ENCODE measurements at regions not wholly inside any gene's neighbourhood (a gene's known extent, or its start where the extent isn't known, plus 50 kb on each side); places are given as distances from the start of the nearest gene placed in this dataset.

DNA sequence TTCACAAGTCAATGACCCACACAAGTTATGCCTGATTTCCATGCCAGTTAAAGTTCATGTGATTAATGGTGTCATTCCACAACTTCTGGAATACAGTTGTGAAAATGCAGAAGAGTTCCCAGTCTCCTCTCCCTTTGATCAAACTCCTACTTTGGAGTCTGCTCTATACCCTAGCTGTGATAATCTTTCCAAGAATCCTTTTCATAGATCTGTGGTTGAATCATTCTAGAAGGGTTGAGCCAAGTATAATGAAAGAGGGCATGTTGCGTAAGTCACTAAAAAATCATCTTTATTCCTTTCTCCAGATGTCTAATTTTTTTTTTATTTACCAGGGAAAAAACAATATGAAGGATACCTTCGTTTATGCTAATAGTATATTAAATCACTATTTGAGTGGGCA, 89.7 kb upstream of the CARD18 start:
- no peak for DNase-seq

DNA sequence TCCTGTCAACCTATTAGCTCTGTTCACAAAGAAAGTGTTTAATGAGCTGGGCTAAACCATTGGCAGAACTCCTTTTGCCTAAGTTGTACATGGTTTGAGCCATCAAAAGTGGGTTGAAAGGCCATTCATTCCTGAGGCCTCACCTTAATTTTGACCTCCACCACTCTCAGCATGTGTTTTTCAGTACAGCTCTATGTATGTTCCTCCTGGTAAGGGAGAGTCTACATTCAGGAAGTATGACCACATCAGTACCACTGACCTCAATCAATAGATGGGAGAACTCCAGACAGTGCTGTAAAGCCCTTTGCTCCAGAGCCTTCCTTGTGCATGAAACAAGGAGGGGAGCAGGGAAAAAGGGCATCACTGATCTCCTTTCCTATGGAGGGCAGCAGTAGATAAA, 87.8 kb upstream of the CARD18 start:
- DNase-seq = no peak

DNA sequence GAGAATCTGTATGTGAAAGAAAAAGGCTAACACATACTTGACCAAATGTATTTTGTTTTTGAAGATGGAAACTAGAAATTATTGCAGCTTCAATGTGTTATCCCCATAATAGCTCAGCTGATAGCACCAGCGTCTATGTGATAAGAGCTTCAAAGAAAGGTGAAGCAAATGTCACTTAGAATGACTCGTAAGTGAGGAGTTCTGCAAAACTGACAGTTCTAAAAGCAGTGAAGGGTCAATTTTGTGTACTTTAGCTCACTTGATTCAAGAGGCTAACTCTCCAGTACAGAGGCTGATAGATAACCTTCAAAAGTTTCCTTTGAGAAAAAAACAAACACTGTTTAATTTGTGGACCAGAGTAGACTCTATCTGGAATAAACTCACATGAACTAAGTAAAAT, 87.2 kb upstream of the CARD18 start:
- DNase-seq = no peak

DNA sequence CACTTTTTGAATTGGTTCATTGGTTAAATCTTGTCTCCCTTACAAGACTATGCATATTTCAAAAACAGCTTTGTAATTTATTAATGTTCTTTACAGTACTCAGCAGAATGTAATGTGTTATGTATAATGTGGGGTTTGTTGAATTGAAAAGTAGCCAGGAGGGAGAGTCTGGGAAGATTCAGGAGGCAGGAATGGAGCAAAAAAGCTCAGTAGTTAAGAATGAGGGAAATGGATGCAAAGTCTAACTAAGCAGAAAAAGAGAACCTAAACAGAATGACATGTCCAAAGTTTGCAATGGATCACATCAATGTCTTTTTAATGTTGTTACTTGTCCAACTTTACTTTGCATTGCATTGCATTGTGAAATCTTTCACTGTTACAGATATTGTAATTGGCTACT, 86.5 kb upstream of the CARD18 start:
- DNase-seq = no peak

DNA sequence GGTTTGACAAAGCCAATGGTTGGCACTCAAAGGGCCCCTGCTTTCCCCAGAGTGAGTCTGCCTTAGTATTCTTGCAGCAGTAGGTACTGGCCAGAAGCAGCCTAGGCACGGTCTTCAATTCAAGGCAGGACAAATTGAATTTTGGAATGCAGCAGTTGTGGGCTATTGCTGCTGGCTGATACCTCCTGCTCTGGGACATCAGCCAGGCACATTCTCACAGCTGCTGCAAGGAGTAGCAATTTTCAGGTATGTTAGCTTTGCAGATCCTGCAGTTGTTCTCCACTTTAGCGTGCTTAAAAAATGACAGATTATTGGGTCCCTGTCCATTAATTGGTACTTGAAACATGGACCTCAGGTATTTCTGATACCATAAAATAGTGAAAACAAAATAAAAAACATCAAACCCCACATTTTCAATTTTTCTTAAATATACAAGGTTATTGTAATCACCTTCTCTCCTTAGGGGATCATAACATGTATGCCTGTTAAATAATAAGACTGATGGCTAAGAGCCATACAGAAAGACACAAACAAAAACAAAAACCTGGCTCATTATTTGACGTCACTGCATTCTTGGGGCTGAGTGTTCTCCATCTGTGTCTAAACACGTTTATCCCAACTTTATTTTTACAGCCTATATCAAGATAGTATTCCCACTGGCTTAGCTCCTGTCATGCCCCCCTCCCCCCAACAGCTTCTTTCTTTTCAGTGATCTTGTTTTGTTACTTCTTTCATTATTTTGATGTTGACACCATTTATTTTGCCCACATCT, 85.1 kb upstream of the CARD18 start:
- DNase-seq = no peak

DNA sequence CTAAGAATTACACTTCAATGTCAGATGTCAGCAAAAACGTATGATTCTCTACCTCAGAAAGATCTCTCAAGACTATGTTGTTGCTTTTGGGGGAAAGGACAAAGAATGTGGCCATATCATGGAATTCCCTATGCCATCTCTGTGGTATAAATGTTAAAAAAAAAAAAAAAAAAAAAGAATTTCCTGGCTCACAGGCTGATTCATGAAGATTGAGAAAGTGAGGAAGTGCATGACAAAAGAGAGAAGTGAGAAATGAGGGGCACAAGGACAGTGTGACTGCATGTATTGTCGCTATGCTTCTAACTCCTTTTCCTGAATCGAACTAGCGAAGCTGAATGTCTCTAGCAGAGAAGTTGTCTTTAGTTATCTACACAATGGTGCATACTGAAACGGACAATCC, 80.6 kb upstream of the CARD18 start:
- DNase-seq = no peak

DNA sequence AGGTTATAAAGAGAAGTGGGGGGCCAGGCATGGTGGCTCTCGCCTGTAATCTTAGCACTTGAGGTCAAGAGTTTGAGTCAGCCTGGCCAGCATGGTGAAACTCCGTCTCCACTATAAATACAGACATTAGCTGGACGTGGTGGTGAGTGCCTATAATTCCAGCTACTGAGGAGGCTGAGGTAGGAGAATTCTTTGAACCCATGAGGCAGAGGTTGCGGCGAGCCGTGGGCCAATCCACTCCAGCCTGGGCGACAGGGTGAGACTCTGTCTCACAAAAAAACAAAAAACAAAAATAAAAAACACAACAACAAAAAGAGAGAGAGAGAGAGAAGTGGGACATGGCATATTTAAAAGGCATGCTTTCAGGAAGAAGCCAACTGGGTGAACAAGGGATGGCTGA, 80.1 kb upstream of the CARD18 start:
- no peak for DNase-seq

DNA sequence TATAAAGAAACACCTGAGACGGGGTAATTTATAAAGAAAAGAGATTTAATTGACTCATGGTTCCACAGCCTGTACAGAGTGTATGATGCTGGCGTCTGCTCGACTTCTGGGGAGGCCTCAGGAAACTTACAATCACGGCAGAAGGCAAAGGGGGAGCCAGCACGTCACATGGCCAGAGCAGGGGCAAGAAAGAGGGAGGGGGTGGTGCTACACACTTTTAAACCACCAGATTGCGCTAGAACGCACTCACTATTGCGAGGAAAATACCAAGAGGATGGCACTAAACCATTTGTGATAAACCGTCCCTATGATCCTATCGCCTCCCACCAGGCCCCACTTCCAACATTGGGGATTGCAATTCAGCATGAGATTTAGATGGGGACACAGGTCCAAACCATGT, 79.7 kb upstream of the CARD18 start:
- DNase-seq = no peak

DNA sequence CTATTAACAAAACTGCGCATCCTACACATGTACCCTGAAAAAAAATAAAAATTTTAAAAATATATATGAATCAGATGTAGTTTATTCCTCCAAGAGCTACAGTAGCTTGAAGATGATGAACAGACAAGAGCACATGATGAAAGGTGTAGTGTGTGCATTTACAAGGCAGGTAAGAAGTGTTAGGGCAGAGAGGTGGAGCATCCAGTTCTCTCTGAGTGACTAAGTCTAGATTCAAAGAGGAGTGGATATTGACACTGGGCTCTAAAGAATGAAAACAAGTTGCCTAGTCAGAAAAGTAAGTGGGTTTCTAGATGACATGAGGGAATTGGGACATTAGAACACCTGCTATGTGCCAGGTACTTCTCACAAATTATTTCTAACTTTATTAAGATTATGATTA, 76.0 kb upstream of the CARD18 start:
- no peak for DNase-seq

DNA sequence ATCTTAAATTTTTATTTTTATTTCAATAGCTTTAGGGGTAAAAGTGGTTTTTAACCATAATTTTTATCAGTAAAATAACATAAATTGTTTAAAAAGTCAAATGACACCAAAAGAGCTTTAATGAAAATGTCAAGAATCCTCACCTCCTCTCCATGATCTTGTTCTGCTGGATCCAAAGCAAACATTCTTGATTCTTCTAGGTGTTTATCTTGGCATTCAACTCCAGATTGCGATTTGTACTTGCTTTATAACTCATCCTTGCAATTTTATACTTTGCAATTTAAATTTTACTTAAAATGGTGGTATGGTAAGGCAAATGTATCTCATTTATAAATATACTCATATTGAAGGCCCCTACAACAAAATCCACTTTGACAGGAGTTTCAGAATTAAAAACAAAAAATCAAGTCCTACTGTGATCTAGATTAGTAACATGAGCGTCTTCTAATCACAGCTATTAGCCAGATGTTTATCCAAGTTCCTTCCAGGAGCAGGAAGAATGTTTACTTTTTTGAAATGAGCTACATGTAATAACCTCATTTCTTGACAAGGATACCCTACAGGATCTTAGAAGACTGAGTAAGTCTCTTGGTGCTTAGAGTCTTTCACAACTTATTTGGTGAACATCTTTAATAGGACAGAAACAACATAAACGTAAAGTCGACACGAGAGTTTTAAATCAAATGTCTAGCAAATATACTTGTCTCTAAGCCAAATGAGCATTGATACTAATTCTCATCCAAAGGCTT, 72.4 kb upstream of the CARD18 start:
- DNase-seq = no peak

DNA sequence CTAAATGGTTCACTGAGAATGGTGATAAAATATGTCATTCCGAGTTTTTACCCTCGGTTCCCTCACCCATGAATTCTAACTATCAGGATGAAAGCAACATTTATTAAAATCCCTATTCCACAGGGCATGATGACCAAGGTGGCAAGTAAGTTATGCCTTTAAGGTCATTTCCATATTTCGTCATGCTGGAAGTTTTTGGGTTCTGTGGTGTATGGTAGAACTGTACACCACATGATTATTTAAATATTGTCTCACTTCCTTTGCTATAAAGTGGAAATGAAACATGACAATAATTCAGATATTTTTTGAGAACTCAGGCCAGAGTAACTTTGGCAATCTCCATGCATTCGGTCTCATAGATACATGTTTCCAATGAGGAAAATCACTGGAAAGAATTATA, 68.5 kb upstream of the CARD18 start:
- no peak for DNase-seq

DNA sequence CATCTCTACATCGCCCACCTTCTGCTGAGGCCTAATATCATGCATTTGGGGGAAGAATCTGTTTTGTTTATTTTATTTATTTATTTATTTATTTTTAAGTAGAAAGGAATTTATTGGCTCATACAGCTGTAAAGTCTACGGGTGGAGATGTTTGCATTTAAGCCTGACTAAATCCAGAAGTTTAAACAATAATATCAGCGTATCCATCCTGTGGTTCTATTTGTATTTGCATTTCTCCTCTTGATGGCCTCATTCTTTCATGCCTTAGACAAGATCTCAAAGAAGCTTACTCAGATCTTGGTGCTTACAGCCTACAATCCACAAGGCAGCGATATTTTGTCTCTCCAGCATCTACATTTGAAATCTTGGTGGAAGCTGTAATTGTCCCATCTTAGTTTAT, 67.1 kb upstream of the CARD18 start:
- no peak for DNase-seq

DNA sequence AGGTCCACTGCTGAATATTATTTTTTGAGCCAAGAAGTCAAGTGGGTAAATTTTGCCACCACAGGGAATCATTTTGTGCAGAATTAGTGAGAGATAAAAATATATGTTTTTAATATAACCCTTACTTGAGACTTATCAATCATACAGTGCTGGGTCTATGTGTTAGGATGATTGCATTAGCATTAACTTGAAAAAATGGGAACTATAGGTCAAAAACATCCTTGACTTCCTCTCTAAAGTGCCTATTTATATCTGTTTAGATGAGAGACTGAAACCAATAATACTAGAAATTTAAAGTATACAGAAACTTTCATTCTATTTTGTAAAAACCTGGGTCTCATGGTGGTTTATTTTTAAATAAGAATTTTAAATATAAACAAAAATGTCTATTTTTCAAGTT, 65.1 kb upstream of the CARD18 start:
- DNase-seq = no peak

DNA sequence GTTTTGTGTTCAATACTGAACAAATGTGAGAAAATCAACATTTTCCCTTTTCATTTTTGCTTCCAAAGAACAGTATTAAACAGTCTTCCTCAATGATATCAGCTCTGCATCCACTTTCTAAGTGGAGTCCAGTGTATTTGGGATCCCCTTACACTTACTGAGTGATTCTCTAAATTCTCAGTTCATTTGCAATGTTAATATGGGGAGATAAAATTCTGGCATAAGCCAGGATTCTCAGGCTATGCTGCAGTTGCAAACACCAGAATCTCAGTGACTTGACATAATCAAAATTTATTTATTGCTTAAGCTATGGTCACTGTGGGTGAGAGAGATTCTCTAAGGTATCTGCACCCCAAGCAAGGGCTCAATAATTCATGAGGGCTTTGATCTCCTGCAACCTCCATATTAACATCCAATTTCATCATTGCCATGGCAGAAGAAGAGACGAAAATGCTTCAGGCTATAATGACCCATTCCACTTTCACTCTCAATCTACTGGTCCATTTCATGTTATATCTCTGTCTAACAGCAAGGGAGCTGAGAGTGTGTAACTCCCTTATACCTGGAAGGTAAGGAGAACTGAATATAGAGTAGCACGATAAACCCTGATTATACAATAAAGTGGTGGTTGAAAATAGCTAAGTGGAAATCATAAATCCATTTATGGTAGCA, 64.1 kb upstream of the CARD18 start:
- no peak for DNase-seq

DNA sequence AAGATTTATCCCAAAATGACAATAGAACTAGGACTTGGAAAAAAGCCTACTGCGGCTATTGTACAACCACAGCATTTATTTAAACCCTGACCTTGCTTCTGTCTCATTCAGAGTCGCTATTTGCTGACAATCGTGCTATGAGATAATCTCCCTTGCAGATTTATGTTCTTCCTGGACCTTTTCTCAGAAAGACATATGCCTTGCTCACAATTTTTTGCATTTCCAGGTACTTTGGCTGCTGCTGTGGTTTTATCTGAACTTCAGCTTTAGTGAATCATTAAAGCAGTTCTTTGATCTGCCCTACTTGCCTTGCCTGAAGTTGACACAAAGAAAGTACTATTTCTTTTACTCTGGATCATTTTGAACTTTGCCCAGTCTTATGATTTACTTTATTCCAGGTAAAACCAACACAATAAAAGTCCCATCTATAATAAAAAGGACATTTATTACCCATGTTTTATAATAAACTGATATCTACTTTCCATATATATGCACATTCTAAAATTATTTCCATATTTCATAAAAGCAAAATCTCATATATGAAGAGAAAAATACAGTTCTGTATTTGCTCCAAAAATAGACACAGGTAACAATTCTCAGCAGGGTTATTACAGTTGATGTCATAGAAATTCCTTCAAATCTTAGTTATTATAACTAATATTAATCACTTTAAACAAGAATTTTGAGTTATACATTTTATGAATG, 63.4 kb upstream of the CARD18 start:
- no peak for DNase-seq

DNA sequence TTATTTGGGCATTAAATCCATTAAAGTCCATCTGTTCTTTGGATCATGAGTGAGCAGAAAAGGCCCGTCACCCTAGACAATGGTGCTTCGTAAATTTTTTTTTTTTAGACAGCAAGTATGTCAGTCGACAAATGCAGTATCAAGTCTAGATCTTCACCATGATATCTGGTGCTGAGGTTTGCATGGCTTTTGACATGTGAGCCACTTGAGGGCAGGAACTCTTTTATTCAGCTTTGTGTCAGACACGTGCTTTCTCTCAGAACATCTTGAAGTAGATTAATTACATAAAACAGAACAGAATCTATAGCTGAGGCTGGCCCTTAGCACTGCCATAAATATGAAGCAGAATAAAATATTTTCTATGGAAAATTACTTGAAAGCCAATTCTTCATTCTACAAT, 62.9 kb upstream of the CARD18 start:
- no peak for DNase-seq

DNA sequence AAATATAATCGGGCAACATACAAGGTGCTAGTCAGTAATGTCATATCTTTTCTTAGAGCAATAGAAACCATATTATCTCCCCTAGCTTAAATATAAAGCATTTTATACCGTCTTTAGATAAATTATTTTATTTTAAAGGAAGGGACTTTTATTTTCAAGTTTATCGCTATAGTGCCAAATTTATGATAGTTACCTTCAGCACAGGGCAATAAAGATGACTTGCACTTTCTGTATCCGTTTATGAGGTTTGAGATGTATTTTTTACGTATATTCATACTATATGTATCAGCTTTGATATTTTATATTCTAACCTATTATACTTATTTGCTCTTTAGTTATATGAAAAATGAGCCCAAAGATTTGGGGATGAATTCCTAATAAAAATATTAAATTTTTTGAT, 61.6 kb upstream of the CARD18 start:
- DNase-seq = no peak

DNA sequence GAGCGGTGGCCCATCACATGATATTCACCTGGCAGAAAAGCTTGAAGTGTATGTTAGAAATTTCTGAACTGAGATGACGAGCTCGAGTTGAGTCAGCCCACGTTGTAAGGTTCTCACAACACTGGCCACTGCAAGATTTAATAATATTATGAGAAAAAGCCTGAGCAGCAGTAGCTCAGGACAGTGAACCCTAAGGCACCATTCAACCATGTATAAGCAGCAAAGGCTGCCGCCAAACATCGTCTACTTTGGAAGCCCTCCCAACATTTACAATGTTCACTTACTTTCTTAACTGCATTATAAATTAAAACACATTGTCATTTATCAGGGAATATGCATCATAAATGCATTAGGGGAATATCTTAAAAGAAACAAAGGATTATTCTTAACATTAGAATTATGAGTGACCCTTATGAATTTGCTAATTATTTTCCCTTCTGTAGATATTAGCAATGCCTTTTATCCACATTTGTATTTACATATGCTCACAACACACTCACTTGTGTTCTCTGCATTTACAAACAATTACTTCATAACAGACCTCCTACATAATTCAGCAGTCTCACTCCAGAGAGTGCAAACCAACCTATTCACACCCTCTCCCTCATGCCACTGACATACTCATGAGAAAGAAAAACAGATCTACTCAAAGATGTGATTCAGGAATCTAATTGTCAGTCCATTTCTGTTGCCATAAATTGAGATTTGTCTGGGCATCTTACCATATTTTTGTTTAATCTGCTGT, 57.7 kb upstream of the CARD18 start:
- DNase-seq = no peak

DNA sequence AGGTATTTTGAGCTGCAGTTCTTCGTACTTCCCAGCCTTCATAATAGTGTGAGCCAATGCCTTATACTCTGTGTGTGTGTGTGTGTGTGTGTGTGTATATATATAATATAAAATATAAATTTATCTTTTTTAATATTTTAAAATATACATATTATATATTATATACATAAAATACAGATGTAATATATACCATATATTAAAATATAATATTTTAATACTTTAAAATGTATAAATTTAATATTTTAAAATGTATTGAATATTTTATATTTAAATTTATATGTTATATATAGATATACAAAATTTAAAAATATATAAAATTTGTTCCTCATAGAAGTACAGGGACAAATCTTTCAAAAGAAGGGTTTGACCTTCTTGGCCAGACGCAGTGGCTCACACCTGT, 53.7 kb upstream of the CARD18 start:
- DNase-seq = no peak

DNA sequence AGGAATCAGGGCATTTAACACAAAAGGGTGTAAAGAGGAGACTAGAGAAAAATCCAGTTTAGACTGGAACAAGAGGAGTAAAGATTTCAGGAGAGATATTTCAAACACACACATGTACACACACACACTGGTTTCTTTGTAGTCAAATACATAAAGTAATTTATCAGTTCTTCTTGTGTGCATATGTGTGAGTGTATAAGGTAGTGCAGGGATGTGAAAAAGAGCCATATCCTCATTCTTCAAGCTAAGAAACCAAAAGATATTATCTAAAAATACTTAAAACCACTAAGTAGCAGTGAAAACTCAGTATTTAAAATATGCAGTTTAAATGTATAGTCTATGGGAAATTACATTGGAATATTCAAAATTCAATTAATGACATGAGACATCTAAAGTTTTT, 52.5 kb upstream of the CARD18 start:
- no peak for DNase-seq

DNA sequence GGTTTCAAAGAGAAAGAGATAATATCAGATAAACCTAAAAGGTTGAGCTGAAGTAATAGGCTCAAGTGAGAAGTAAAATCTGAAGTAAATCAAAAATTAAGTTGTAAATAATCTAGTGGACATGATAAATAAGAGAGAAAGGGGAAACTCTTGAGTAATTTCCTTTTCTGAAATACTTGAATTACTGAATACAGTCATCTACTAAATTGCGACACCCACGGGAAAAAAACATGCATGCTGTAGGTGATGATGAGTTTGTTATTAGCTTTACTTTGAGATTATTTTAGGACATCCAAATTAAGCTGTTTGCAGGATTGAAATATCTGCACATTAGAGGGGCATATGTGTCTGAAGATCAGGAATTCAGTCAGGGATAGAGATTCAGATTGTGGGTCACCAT, 50.0 kb upstream of the CARD18 start:
- no peak for DNase-seq
